NCI-H1048 (cell line): ENCODE measurements at regions not wholly inside any gene's neighbourhood (a gene's known extent, or its start where the extent isn't known, plus 50 kb on each side); places are given as distances from the start of the nearest gene placed in this dataset.

Experiments
- DNase-seq: peaks from one replicate; lab custom pipeline; 2025; lab: John Stamatoyannopoulos, UW

- no peak for DNase-seq
These were observed 211.8 kb downstream of the DTHD1 start for GRCh38 chr4:36493251-36493650.

- no peak for DNase-seq
These were observed 212.6 kb downstream of the DTHD1 start for GRCh38 chr4:36494016-36494415.

- no peak for DNase-seq
These were observed 213.3 kb downstream of the DTHD1 start for GRCh38 chr4:36494747-36495146.

- no peak for DNase-seq
These were observed 220.9 kb downstream of the DTHD1 start for GRCh38 chr4:36502350-36502749.

GRCh38 chr4:36508394-36508793 lies 227.0 kb downstream of the DTHD1 start:
- DNase-seq, result no peak

- no peak for DNase-seq
These were observed 228.4 kb downstream of the DTHD1 start for GRCh38 chr4:36509845-36510244.

GRCh38 chr4:36511785-36512184 lies 230.4 kb downstream of the DTHD1 start:
- no peak for DNase-seq

GRCh38 chr4:36516522-36517095 lies 235.2 kb downstream of the DTHD1 start:
- DNase-seq, result no peak

- no peak for DNase-seq
These were observed 241.8 kb downstream of the DTHD1 start for GRCh38 chr4:36523182-36523581.

- DNase-seq, result no peak
These were observed 251.4 kb downstream of the DTHD1 start for GRCh38 chr4:36532670-36533379.

- DNase-seq, result no peak
These were observed 252.5 kb downstream of the DTHD1 start for GRCh38 chr4:36533944-36534343.

- no peak for DNase-seq
These were observed 266.0 kb downstream of the DTHD1 start for GRCh38 chr4:36547383-36547782.

- DNase-seq, result no peak
These were observed 267.8 kb downstream of the DTHD1 start for GRCh38 chr4:36549252-36549651.

- DNase-seq, result no peak
These were observed 268.6 kb downstream of the DTHD1 start for GRCh38 chr4:36549992-36550391.

GRCh38 chr4:36551697-36552214 lies 270.3 kb downstream of the DTHD1 start:
- no peak for DNase-seq

GRCh38 chr4:36553029-36553428 lies 271.6 kb downstream of the DTHD1 start:
- DNase-seq, result no peak

GRCh38 chr4:36553453-36553852 lies 272.0 kb downstream of the DTHD1 start:
- DNase-seq, result no peak

- no peak for DNase-seq
These were observed 275.6 kb downstream of the DTHD1 start for GRCh38 chr4:36556984-36557383.

- no peak for DNase-seq
These were observed 287.2 kb downstream of the DTHD1 start for GRCh38 chr4:36568575-36568974.

- DNase-seq, result no peak
These were observed 292.0 kb downstream of the DTHD1 start for GRCh38 chr4:36573441-36573840.

GRCh38 chr4:36574816-36575215 lies 293.4 kb downstream of the DTHD1 start:
- DNase-seq, result no peak

GRCh38 chr4:36582198-36582597 lies 300.8 kb downstream of the DTHD1 start:
- DNase-seq, result no peak

- DNase-seq, result no peak
These were observed 306.6 kb downstream of the DTHD1 start for GRCh38 chr4:36587909-36588472.
